Panc1 (cell line): ENCODE measurements at regions not wholly inside any gene's neighbourhood (a gene's known extent, or its start where the extent isn't known, plus 50 kb on each side); places are given as distances from the start of the nearest gene placed in this dataset.

Experiments used
- ATAC-seq: fragments of 200-7000 bp; cut with Tn5 transposase; 2 replicates; pipeline ENCODE4 v1.9.1; 2020; ENCODE audit warnings: mild to moderate bottlenecking, moderate library complexity
- BruUV-seq: library from RNA; stranded (reverse); fragments of 400-500 nt; replicated peaks from 2 replicates; lab custom pipeline; 2021; lab: Mats Ljungman, UMichigan
- CTCF ChIA-PET: fragments of 300-600 bp; sonication (Branson Sonifier 250); formaldehyde crosslinking; loops from one replicate; lab custom pipeline; 2022; ENCODE audit warnings: antibody characterized with exemption; lab: Charles Lee
- POLR2A ChIA-PET: fragments of 300-600 bp; sonication (Branson Sonifier 250); formaldehyde crosslinking; loops from one replicate; lab custom pipeline; 2022; ENCODE audit warnings: antibody characterized with exemption; lab: Charles Lee
- DNase-seq: peaks from one replicate; pipeline ENCODE4 v3.0.0-alpha.2; 2010; ENCODE audit warnings: low read depth, low spot score
- H3K27ac ChIP-seq: 2 replicates; pipeline ENCODE4 v1.5.1; 2011; ENCODE audit warnings: mild to moderate bottlenecking, low read length, inconsistent platforms
- H3K27me3 ChIP-seq: fragments of 200-500 bp; sonication (Bioruptor generic); 2 replicates; pipeline ENCODE4 v1.6.0; 2014; ENCODE audit warnings: low read length, inconsistent platforms; ENCODE audit not compliant: control insufficient read depth, insufficient read depth
- H3K36me3 ChIP-seq: fragments of 200-500 bp; sonication (Bioruptor generic); 2 replicates; pipeline ENCODE4 v1.5.1; 2014; ENCODE audit warnings: inconsistent platforms, mild to moderate bottlenecking, low read length, moderate library complexity; ENCODE audit not compliant: control insufficient read depth, insufficient read depth
- H3K4me1 ChIP-seq: 2 replicates; pipeline ENCODE4 v1.5.1; 2011; ENCODE audit warnings: inconsistent platforms, mild to moderate bottlenecking, low read length, moderate library complexity; ENCODE audit not compliant: control insufficient read depth, insufficient read depth
- H3K4me3 ChIP-seq, 2 experiments: 2 replicates each; pipeline ENCODE4 v1.5.1; 2011 to 2012; ENCODE audit warnings: low read depth in 2 of 2, low read length in 2 of 2, mild to moderate bottlenecking in 2 of 2, inconsistent platforms in 1 of 2, moderate library complexity in 1 of 2
- H3K9me3 ChIP-seq: fragments of 200-500 bp; sonication (Bioruptor generic); 2 replicates; pipeline ENCODE4 v1.5.1; 2014; ENCODE audit warnings: low read depth, mild to moderate bottlenecking, inconsistent platforms, low read length, moderate library complexity; ENCODE audit not compliant: control insufficient read depth, insufficient read depth
- CTCF ChIP-seq: fragments of 450-650 bp; IDR thresholded peaks from 2 replicates; pipeline ENCODE4 v1.5.1; 2017; ENCODE audit warnings: mild to moderate bottlenecking
- POLR2AphosphoS5 ChIP-seq: IDR thresholded peaks from 2 replicates; pipeline ENCODE4 v1.6.1; 2012; ENCODE audit warnings: mild to moderate bottlenecking, low read depth, low read length, moderate library complexity
- REST ChIP-seq, 2 experiments: IDR thresholded peaks; 2 replicates each; pipeline ENCODE4 v1.6.1; 2011 to 2012; ENCODE audit warnings: low read depth in 2 of 2, control low read depth in 1 of 2, low read length in 1 of 2, mild to moderate bottlenecking in 1 of 2, moderate library complexity in 1 of 2; ENCODE audit not compliant: insufficient read depth in 1 of 2
- SIN3A ChIP-seq: IDR thresholded peaks from 2 replicates; pipeline ENCODE4 v1.6.1; 2012; ENCODE audit warnings: low read depth, mild to moderate bottlenecking, low read length, moderate library complexity, borderline replicate concordance; ENCODE audit not compliant: insufficient read depth
- TCF7L2 ChIP-seq: IDR thresholded peaks from 2 replicates; pipeline ENCODE4 v1.6.1; 2011; ENCODE audit warnings: mild to moderate bottlenecking, low read depth, low read length, inconsistent platforms
- in situ Hi-C: cut with HindIII; loops from 2 replicates; pipeline ENCODE4 v1.10.0; 2016; ENCODE audit warnings: low sequenced_read_pairs, low pct_unique_long_range_greater_than_20kb
- intact Hi-C: fragments of 100-400 bp; cut with micrococcal nuclease; formaldehyde crosslinking; loops from one replicate; pipeline ENCODE4 v1.10.0; 2022; ENCODE audit not compliant: unreplicated experiment

GRCh38 chr4:164012396-164013027 lies 518.0 kb downstream of the TMA16 start:
- Histone ChIP-seq H3K27me3 (no peaks in the 10 kb centered on the region), H3K9me3 (no peaks in the 10 kb centered on the region), H3K36me3 (no peaks in the 10 kb centered on the region), H3K4me3 (no peak overlapping the region), H3K4me1 (no peaks in the 10 kb centered on the region), H3K27ac (no peak overlapping the region)
- intact Hi-C loops = loop anchor here (5.0 to 10.0 kb wide), 2 partner anchors 338 to 460 kb away; no protein-coding TSS in a partner anchor
- in situ Hi-C loops = no loop called here
- ChIA-PET CTCF (no interaction called here), POLR2A (no interaction called here)
- TF ChIP-seq TCF7L2 (no peak), CTCF (peak; percentile 31)
- ATAC-seq (no peak), DNase-seq (no peak)
- no TSS peak for BruUV-seq

- no peak overlapping the region for H3K4me3 ChIP-seq
- no peaks in the 10 kb centered on the region for H3K9me3 ChIP-seq
- no TSS peak for BruUV-seq
- in situ Hi-C loops (no loop called here), intact Hi-C loops (no loop called here)
- POLR2A ChIA-PET = no interaction called here
- DNase-seq (no peak), ATAC-seq (no peak)
- H3K27me3 ChIP-seq = no peaks in the 10 kb centered on the region
- no peak for TF ChIP-seq POLR2AphosphoS5
- TF ChIP-seq TCF7L2 = no peak
- no peak overlapping the region for H3K27ac ChIP-seq
- CTCF ChIA-PET = no interaction called here
- H3K4me1 ChIP-seq = no peaks in the 10 kb centered on the region
- H3K36me3 ChIP-seq = no peaks in the 10 kb centered on the region
Observed at GRCh38 chr4:164021947-164022346, 527.5 kb downstream of the TMA16 start.

- ChIA-PET POLR2A (no interaction called here), CTCF (no interaction called here)
- TF ChIP-seq SIN3A (no peak), CTCF (no peak), REST (IDR thresholded peaks at IDR 0.05; ENCODE audit: insufficient read depth in 1 of 2, low read depth in 2 of 2, low read length in 1 of 2) (no peak), POLR2AphosphoS5 (no peak), TCF7L2 (no peak)
- H3K27ac ChIP-seq = no peak overlapping the region
- H3K4me3 ChIP-seq = no peak overlapping the region
- H3K9me3 ChIP-seq = no peaks in the 10 kb centered on the region
- in situ Hi-C loops (no loop called here), intact Hi-C loops (no loop called here)
- no peaks in the 10 kb centered on the region for H3K4me1 ChIP-seq
- ATAC-seq = no peak
- no peaks in the 10 kb centered on the region for H3K27me3 ChIP-seq
- no peaks in the 10 kb centered on the region for H3K36me3 ChIP-seq
- DNase-seq = no peak
- no TSS peak for BruUV-seq
Observed at GRCh38 chr4:164023214-164023613, 528.7 kb downstream of the TMA16 start.
